GM18907 (cell line): ENCODE measurements at regions not wholly inside any gene's neighbourhood (a gene's known extent, or its start where the extent isn't known, plus 50 kb on each side); places are given as distances from the start of the nearest gene placed in this dataset.

Experiments
- ATAC-seq: cut with Tn5 transposase; IDR thresholded peaks from one replicate; pipeline ENCODE4 v1.9.1; 2021; ENCODE audit warnings: mild to moderate bottlenecking, moderate library complexity; ENCODE audit not compliant: unreplicated experiment

GRCh38 chr15:94673801-94674200 lies 442.4 kb downstream of the MCTP2 start:
- ATAC-seq, result no peak

DNA sequence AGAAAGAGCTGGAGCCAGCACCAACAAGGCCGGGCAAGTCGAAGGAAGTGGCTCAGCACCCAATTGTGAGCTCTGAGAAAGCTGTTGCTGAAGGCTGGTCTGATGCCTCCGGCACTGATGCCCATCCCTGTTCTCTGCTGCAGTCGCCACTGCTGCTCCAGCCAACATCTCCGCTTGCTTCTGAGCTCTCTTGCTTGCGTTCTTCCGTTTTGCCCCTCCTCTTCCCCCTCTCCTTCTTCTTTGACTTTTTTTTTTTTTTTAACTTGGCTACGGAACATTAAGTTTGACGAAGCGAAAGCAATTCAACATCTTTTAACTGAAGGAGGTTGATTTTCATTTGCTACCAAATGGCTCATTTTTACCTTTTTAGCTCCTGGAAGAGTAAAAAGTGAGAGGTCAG lies 442.9 kb downstream of the MCTP2 start:
- no peak for ATAC-seq

DNA sequence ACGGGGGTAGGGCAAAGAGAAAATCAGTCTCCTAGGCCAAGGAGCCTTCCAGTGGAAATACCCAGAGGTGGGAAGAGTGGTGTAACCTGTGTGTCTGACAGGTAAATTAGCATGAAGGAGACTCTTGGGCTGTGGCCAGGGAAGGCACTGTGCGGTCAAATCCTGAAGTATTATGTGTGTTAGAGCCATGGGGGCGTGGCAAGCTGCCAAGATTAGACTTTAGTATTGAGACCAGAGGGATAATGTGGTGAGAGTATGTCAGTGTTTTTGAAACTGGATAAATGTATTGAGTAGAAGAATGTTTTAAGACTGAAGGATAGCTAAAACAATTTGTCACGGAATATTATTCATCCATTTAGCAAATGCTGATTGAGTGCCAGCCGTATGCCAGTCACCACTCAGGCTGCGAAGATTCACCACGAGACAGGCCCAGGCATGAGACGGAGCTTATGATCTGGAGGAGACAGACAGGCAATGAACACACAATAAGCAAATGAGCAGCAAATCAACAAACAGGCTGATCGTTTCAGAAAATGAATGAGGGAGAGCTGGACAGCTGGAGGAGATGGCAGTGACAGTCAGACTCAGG lies 445.9 kb downstream of the MCTP2 start:
- ATAC-seq, result no peak

- no peak for ATAC-seq
Observed at GRCh38 chr15:94682171-94682570, 450.8 kb downstream of the MCTP2 start.

DNA sequence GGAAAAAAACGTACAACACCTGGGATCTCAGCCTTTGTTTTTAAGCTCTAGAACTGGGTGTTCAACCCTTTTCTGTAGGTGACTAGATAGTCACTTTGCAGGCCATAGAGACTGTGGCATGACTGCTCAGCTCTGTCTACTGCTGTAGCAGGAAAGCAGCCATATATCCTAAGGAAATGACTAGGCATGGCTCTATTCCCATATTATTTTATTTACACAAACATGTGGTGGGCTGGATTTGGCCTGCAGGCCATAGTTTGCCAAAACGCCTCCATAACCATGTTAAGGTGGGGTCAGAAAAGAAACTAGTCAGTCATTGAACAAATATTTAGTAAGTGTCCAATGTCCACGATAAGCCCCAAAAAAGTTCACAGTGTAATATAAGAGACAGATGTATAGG lies 452.5 kb downstream of the MCTP2 start:
- no peak for ATAC-seq

GRCh38 chr15:94691169-94691568 lies 459.8 kb downstream of the MCTP2 start:
- no peak for ATAC-seq

GRCh38 chr15:94692710-94693109 lies 461.3 kb downstream of the MCTP2 start:
- no peak for ATAC-seq

GRCh38 chr15:94700211-94700610 lies 468.9 kb downstream of the MCTP2 start:
- ATAC-seq, result no peak

GRCh38 chr15:94701281-94701985 lies 470.1 kb downstream of the MCTP2 start:
- ATAC-seq, result no peak

DNA sequence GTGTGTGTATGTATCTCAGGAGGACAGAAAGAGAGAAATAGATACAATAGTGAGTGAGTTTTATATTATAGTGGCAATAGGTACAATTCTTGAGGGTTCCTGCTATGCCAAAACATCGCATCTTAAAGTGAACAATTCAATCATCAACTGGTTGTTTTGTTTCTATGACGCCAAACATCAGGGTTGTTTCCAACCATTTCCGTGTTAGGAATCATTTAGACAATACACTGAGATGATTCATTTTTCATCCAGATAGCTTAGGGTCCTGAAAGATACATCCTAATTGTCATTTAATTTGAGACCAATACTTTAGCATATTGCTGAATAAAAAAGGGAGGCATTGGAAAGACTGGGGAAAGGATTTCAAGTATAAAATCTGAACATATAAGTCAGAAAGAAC lies 472.2 kb downstream of the MCTP2 start:
- no peak for ATAC-seq

GRCh38 chr15:94704421-94704820 lies 473.1 kb downstream of the MCTP2 start:
- no peak for ATAC-seq

DNA sequence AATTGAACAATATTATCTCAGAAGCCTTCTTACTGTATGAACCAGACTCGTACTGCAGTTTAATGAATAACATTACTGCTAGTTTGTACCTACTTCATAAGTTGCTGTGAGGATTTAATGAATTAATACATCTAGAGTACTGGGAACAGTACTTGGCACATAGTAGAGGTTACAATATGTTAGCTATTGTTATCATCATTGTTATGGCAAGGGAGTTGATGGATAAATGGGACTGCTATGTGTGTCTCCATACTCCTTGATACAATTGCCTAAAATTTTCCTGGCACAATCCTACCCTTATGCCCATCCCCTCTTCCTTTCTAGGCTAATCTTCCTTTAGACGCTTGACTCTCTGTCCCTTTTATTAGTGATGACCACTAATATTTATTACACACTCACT lies 473.6 kb downstream of the MCTP2 start:
- no peak for ATAC-seq

- no peak for ATAC-seq
Observed at GRCh38 chr15:94709319-94709718, 478.0 kb downstream of the MCTP2 start.

GRCh38 chr15:94722024-94722636 lies 490.8 kb downstream of the MCTP2 start:
- ATAC-seq, result no peak

GRCh38 chr15:94723801-94724200 lies 492.4 kb downstream of the MCTP2 start:
- ATAC-seq, result no peak

DNA sequence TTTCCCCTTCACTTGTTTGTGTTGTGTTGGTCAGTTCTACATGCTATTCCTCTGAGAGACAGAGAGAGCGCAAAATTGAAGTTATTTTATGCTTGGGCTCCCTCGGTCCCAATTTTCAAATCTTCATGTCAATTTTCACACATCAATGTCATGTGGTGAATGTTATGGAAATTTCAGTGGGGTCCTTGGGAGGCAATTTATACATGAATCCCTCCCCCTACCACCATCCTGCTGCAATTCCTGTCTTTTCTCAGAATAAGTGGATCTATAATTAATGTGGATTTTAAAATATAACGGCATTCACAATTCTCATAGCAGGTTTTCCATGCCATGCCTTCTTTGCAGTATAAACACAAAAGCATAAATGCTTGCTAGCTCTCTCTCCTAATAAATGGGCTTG lies 499.9 kb downstream of the MCTP2 start:
- ATAC-seq, result no peak

DNA sequence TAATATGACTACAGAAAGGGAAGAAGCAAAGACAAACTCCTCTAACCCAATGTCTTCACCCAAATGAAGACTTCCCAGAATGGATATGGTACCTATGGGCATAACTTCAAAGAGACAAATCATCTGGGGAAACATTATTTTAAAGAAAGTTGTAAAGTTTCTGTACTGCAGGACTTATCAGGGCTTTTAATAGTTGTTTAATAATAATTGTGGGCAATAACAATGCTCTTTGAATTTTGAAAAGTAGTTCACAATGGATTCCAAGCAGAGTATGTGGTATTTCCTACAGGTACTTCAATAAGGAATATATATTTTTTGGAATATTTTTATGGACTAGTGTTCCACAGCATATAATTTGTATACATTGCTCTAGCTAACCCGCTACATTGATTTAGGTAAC lies 503.1 kb downstream of the MCTP2 start:
- no peak for ATAC-seq

DNA sequence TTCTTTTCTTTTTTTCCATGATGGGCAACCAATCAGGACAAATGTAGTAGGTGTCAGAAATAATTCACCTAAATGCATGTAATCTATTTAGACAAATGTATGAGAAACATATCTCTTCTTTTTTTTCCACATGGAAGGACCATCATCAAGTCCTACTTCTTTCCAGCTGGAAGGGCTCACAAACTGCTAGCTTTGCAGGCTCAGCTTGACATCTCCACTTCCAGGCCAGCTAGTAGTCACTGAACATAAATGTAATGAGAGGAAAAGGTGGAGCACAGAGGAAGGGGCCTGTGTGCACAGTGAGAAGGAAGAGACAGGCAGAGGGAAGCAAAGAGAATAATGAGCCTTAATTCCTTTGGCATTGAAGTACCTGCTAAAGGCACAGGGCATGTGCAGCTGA lies 504.9 kb downstream of the MCTP2 start:
- ATAC-seq, result no peak

GRCh38 chr15:94739639-94740038 lies 508.3 kb downstream of the MCTP2 start:
- ATAC-seq, result no peak

DNA sequence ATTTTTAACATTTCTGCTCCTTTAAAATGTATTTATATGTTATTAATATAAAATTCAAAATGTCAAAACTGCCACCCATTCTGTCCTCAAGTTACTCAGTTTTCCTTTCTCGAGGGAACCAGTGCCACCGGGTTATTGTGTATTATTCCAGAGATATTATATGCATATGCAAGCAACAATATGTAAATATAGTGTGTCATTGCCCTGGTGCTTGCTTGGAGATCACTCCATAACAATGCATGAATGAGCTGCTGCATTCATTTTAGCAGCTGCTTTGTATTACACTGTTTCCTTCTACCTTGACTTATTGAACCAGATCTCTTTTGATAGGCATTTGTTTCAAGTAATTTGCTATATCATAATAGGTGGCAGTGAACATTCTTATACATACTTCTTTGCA lies 509.1 kb downstream of the MCTP2 start:
- no peak for ATAC-seq

- no peak for ATAC-seq
Observed at GRCh38 chr15:94743668-94744067, 512.3 kb downstream of the MCTP2 start.

GRCh38 chr15:94744080-94744793 lies 512.9 kb downstream of the MCTP2 start:
- ATAC-seq, result no peak
